ENCODE measurements at regions not wholly inside any gene's neighbourhood (a gene's known extent, or its start where the extent isn't known, plus 50 kb on each side); places are given as distances from the start of the nearest gene placed in this dataset.

DNA sequence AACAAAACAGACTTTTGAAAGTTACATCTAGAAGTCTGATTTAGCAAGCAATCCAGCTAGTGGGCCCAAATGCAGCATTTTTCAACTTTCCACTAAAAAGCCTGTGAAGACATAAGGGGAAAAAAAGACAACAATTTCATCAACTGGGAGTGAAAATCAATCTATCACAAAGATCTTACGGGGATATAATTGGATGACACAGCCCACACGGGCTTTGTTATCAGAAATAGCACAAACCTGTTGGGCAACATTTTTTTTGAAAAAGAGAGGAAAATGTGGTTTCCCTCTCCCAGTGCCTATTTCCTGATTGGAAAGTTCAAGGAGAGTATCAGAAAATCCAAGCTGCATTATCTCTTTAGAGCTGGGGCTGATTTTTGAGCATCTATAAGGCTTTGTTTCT lies 132.7 kb downstream of the EVA1A start:
- DNase-seq (ENCODE audit: low spot score), result no peak
- TF ChIP-seq POLR2AphosphoS5 (IDR thresholded peaks at IDR 0.05), result no peak
- no peak for TF ChIP-seq CTCF (IDR thresholded peaks at IDR 0.05)
- no peak for TF ChIP-seq POLR2A (IDR thresholded peaks at IDR 0.05)
- intact Hi-C loops (cut with DNase I), result no loop called here
- Histone ChIP-seq H3K36me3 (no peaks in the 10 kb centered on the region), H3K27ac (no peak overlapping the region), H3K4me1 (replicated peaks) (no peaks in the 10 kb centered on the region), H3K9me3 (no peaks in the 10 kb centered on the region), H3K27me3 (replicated peaks; ENCODE audit: insufficient read depth) (peaks cover 4% of the 10 kb centered on the region), H3K4me3 (no peak overlapping the region)
- WGBS, result 50% methylated on average over 2 of the region's 2 CpGs

DNA sequence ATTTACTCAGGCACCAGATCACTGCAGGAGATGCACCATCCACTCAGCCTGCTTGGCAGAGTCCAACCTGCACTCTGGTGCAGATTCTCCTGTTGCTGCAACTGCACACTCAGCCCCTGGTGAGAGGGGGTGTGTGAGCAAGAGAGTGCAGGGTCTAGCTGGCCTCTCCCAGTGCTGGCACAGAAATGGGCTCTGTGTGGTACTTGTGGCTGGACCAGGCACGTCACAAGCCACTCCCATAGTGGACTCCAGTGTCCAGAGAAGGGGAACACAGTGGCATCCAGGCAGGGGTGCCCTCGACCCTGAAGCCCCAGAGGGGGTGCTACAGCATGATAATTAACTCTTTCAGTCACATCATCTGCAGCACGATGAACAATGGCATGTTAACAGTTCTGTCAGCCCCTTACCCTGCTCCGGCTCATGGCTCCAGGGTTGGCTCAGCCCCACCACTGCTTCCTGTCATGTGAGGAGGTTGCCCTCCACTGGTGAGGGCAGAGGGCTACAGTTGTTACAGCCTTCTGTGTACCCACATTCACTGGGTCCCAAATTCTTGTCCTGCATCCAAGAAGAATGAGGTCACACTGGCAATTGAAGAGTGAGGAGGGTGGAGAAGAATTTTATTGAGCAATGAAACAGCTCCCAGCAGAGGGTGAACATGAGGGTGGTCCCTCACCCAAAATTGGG lies 135.7 kb downstream of the EVA1A start:
- WGBS, result 66% methylated on average over 4 of the region's 4 CpGs
- no peaks in the 10 kb centered on the region for H3K36me3 ChIP-seq
- TF ChIP-seq POLR2A (IDR thresholded peaks at IDR 0.05) (no peak), POLR2AphosphoS5 (IDR thresholded peaks at IDR 0.05) (no peak), CTCF (IDR thresholded peaks at IDR 0.05) (no peak)
- no peak overlapping the region for H3K27ac ChIP-seq
- H3K4me3 ChIP-seq, result no peak overlapping the region
- no peak for DNase-seq (ENCODE audit: low spot score)
- intact Hi-C loops (cut with DNase I), result no loop called here
- no peaks in the 10 kb centered on the region for H3K4me1 ChIP-seq (replicated peaks)
- H3K9me3 ChIP-seq, result no peaks in the 10 kb centered on the region
- H3K27me3 ChIP-seq (replicated peaks; ENCODE audit: insufficient read depth), result peaks cover 4% of the 10 kb centered on the region

- peaks cover 4% of the 10 kb centered on the region for H3K27me3 ChIP-seq (replicated peaks; ENCODE audit: insufficient read depth)
- TF ChIP-seq POLR2A (IDR thresholded peaks at IDR 0.05) (no peak), POLR2AphosphoS5 (IDR thresholded peaks at IDR 0.05) (no peak), CTCF (IDR thresholded peaks at IDR 0.05) (no peak)
- DNase-seq (ENCODE audit: low spot score), result no peak
- 89% methylated on average over 1 of the region's 1 CpG for WGBS
- H3K4me1 ChIP-seq (replicated peaks), result no peaks in the 10 kb centered on the region
- no peaks in the 10 kb centered on the region for H3K36me3 ChIP-seq
- no peak overlapping the region for H3K27ac ChIP-seq
- no peaks in the 10 kb centered on the region for H3K9me3 ChIP-seq
- no peak overlapping the region for H3K4me3 ChIP-seq
- intact Hi-C loops (cut with DNase I), result no loop called here
Measured at GRCh38 chr2:75421986-75422385, 138.8 kb downstream of the EVA1A start.

DNA sequence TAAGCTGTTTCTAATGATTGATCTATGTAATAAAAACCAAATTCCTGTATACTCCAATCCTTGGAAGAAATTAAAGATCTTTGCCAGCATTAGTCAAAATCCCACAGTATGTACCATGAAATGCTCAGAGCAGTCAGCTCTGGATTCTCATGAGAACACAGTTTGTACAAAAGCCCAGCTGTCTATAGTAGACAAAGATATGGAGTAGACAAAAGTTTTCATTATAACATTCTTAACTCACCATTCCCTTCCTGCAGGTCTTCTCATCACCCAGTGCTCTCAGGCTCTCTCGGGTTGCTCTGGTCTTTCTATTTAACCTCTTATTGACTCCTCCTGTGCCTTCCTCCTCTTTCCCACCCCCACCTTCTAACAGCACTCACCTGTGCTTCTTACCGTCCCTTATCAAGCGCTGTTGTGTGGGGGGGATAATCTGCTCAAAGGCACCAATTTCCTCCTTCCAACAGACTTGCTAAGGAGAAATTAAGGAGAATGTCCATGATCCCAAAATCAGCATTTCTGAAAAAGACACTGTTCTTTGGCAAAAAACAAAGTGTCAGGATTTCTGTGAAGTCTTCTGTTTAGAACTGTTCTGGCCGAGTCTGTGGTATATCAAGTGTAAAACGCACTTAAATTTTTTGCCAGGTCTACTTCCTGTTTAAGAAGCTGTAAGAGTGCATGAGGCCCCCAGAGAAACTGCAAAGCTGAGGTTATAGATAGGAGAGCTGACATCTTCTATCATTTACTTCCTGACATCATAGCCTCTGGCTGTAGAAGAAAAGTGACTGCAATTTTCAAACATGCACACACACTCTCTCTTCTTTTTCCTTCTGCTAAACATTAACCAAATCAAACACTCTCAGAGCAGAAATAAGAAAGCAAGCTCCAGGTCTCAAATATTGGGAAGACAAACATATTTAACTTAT lies 144.1 kb downstream of the EVA1A start:
- 24% methylated on average over 5 of the region's 5 CpGs for WGBS
- Histone ChIP-seq H3K27ac (no peak overlapping the region), H3K9me3 (no peaks in the 10 kb centered on the region), H3K36me3 (no peaks in the 10 kb centered on the region), H3K4me3 (no peak overlapping the region), H3K4me1 (replicated peaks) (no peaks in the 10 kb centered on the region), H3K27me3 (replicated peaks; ENCODE audit: insufficient read depth) (no peaks in the 10 kb centered on the region)
- no peak for DNase-seq (ENCODE audit: low spot score)
- TF ChIP-seq CTCF (IDR thresholded peaks at IDR 0.05) (no peak), POLR2A (IDR thresholded peaks at IDR 0.05) (no peak), POLR2AphosphoS5 (IDR thresholded peaks at IDR 0.05) (no peak)
- intact Hi-C loops (cut with DNase I), result no loop called here
